Head of caudate nucleus (tissue), 42 donors: ENCODE measurements at regions not wholly inside any gene's neighbourhood (a gene's known extent, or its start where the extent isn't known, plus 50 kb on each side); places are given as distances from the start of the nearest gene placed in this dataset.
"Not testable (repeated sequence)": the region's sequence is repeated elsewhere in the genome, so short reads cannot be mapped to it uniquely, and the experiment has no call there.

Experiments used
- DNase-seq, 42 donors: peaks; one replicate each; pipeline versions ENCODE4 v3.0.0 to v3.0.0-alpha.2; 2020 to 2021; ENCODE audit warnings: mixed read lengths in 7 of 42
- intact Hi-C: fragments of 100-400 bp; cut with DNase I; formaldehyde crosslinking; loops from one replicate; pipeline ENCODE4 v1.15.0; 2022

DNA sequence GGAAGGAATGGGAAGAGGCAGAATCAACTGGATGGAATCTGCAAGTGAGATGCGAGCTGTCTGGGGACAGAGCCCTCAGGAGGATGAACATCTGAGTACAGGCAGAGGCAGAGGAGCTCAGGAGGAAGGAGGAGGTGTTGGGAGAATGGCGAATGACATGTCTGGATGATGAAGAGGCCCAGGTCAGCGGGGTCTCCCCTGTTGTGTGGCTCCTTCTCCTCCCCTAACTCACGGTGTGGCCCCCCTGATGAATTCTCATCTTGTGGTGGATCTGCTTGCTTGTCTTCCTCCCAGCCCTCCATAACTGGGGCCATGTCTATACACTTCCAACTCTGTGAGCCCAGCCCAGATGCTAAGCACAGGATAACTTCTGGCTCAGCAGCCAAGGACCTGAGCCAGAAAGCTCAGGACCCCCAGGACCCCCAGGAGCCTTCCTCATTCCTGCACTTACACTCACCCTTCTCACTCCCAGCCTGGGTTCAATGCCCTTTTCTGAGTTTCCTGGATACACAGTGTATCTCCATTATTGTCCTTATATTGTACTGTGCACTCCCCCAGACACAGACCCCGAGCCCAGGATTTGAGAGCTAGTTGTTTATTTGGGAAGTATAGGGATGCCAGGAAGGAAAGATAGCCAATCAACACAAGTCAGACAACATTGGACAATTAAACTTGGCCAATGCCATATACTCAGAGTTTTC is 678.6 kb upstream of the HS6ST1 start:
- intact Hi-C loops = no loop called here
- peak in 1 of 42 donors; percentile 14 for DNase-seq

DNA sequence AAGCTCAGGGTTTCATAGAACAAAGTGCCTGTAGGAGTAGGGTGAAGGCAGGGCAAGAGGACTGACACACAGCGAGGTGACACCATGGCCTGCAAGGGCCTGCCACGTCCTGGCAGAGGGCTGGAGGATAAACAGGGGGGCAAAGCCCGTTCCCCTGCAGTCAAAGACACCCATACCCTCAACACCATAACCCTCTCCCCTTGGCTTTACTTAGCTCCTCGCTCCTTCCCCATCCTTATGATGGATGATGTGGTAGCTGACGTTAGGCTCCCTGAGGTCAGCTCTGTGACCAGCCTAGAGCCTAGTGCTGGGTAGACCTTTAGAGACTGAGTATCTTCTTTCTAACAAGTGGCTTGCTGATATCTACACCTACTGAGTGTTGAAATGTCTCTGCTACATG is 683.3 kb upstream of the HS6ST1 start:
- intact Hi-C loops = no loop called here

DNA sequence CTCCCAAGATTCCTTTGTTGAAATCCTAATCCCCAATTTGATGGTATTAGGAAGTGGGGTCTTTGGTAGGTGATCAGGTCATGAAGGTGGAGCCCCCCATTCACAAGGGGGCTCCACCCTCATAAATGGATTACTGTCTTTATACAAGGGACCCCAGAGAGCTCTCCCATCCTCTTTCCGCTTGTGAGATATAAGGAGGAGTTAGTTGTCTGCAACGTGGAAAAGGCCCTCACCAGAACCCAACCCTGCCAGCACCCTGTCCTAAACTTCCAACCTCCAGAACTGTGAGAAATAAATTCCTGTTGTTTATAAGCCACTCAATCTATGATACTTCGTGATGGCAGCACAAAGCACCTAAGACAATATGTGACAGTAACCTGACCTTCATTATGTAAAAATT is 684.1 kb upstream of the HS6ST1 start:
- DNase-seq = no peak
- intact Hi-C loops = no loop called here

More for the DNA sequence above, 683.3 kb upstream of the HS6ST1 start:
- DNase-seq = no peak

DNA sequence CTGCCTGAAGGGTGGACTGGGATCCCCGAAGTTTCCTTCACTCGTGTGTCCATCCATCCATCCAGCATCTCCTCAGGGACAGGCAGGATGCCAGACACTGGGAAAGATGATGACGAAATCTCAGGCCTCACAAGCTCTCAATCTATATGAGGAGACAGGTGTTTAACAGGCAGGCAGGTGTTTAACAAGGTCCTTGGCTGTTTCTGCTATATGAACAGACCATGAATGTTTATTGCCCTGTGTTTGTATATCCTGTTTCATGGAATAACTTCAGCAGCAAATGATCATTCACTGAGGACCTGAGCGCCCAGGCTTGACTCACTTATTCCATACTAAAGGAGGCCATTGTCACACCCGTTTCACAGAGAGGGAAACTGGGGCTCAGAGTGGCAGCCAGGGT is 685.8 kb upstream of the HS6ST1 start:
- intact Hi-C loops = no loop called here
- no peak for DNase-seq

DNA sequence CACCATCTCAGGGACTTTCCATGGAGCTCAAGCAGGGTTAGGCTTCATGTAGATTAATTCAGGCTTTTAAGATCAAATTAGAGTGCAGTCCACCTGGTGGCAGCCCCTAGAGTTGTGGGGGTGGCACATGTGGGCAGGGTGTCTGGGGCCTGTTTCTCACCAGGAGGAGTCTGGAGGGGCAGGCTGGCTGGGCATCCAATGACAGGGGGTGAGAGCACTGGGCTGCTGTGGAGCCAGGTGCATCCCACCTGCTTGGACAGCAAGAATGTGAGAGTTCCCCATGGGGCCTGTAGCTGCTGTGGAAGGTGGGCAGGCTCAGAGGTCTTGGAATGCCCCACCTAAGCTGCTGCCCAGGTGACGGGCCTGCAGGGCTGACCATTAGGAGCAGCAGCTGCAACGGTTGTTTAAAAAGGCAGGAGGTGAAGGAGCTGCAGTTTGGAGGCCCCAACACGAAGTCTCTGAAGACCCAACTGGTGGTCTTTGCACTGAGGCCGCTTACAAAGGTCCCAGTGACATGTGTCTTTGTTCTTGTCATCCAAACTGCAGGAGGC is 686.3 kb upstream of the HS6ST1 start:
- no peak for DNase-seq
- intact Hi-C loops = no loop called here

DNA sequence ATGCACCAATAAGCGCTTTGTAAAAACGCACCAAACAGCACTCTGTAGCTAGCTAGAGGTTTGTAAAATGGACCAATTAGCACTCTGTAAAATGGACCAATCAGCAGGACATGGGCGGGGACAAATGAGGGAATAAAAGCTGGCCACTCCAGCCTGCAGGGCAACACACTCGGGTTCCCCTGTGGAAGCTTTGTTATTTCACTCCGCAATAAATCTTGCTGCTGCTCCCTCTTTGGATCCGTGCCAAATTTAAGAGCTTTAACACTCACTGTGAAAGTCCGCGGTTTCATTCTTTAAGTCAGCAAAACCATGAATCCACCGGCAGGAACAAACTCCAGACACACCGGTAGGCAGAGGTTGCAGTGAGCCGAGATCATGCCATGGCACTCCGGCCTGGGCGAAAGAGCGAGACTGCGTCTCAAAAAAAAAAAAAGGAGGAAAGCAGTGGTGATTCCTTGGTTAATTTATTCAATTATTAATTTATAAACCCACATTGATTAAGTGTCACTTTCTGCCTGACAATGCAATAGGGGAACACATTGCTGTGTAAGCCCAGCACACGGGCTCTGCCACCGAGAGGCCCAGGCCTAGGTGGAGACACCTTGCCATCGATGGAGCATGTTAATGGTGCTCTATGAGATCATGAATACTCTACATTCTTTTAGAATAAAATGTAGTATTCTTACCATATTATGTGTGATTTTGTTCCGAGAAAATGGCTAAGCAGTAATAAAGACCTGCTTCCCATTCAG is 687.6 kb upstream of the HS6ST1 start:
- intact Hi-C loops = no loop called here
- no peak for DNase-seq

DNA sequence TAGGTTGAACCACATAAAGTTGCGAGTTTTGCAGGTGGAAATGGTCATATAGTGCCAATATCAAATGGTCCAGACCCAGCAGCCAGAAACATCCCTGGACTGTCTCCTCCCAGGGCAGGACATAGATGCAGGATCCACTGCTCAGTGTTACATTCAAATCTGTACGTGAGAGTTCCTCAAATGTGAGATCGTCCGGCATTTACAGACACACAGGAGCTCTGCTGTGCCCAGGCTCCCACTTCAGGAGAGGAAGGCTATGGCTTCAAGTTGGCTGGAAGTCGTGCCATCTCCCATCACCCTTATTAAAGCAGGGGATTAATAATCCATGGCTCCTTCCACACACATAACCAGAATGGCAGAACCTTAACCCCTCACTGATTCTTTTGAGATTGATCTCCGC is 688.2 kb upstream of the HS6ST1 start:
- intact Hi-C loops = no loop called here
- no peak for DNase-seq

DNA sequence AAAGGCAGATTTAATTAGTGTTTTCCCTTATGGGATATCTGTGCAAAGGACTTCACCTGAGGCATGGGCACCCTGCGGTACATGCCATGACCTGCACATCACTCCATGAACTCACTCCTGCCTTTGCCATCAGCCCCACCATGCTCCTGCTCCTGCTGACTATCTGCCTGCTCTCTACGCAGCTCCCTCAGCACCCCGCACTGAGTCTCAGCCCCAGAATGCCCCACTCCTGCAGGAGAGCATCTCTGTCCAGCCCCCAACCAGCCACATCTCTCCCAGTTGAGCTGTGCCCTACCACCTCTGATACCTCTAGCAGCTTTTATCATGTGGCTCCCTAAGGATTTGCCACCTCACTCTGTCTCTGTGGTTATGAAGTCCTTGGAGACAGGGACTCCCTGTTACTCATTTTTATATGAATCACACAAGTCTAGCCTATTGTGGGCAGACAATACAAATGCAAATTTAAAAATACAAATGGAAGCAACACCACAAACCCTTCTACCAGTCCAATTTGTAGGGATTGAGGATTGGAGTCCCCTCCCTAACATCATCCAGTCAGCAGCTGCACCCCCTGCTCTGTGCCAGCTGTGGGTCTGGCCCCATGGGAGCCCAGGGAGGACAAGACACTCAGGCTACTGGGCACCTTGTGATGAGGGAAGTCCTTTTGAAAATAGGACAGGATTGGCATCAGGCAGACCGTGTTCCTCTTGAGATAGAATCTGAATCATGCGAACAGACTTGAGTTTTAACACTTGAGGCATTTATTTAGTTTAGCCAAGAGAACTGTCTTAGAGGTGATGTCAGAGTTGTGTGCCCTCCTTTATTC is 689.6 kb upstream of the HS6ST1 start:
- intact Hi-C loops = no loop called here
- no peak for DNase-seq

DNA sequence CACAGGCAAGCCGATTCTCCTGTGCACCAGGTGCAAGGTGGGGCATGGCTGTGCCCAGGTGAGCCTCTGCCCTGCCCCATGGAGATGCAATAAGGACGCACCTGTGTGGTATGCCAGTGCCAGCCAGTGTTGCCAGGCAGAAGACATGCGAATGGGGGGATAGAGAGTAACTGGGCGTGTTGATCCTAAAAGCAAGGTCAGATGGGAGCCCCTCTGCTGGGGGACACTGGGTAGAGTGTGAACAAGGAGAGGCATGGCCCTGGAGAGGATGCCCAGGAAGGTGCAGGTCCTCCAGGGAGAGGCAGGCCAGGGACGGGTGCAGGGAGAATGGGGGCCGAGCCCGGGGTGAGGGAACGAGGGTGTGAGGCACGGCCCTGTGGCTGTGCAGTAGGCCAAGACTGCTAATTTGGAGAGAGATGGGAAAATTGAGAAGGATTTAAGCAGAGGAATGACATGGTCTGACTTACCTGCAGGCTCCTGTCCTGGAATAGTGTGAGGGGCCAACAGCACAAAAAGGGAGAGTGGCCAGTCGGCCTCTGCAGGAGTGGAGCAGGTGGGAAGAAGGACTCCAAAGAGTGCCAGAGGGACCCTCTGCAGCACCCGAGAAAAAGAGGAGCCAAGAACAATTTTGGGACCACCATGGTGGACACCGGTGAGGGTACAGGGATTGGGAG is 690.4 kb upstream of the HS6ST1 start:
- intact Hi-C loops = no loop called here
- no peak for DNase-seq

DNA sequence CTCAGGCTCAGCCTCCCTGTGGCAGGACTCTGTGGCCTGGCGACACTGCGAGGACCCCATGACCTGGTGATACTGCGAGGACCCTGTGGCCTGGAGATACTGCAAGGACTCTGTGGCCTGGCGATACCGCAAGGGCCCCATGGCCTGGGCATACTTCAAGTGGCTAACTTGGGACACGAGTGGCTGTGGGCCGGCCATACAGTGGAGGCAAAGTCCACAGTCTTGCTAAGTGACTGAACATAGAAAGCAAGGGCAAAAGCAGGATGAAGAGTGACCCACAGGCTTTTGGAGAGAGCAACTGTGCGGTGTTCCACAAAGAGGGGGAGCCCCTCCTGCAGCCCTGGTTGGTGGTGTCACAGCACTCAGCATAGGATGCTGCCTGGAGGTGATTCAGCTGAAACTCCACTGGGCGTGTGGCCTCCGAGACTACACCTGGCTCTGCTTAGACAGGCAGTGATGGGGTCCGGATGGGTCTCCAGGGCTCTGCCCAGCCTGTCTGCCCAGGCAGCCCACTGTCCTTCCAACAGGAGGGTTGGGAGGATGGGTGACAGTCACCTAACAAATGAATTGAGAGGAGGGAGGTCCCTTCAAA is 691.0 kb upstream of the HS6ST1 start:
- DNase-seq = no peak
- intact Hi-C loops = no loop called here

DNA sequence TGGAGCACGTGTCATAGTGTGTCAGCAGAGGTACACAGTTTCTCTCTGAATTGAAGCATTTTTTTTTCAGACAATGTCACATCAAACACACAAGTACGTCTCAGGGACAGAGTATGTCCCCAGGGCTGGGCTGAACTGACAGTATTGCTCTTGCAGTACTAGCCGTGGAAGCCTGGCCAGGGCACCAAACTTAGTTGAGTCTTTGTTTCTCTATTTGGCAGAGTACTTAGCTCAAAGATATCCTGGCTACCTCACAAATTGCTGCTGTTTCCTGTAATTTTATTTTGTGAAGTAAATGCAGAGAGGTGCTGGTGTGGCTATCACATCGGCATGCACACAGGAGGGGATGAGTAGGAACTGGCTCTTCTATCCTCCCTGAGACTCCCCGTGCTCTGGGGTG is 691.6 kb upstream of the HS6ST1 start:
- intact Hi-C loops = no loop called here
- no peak for DNase-seq

DNA sequence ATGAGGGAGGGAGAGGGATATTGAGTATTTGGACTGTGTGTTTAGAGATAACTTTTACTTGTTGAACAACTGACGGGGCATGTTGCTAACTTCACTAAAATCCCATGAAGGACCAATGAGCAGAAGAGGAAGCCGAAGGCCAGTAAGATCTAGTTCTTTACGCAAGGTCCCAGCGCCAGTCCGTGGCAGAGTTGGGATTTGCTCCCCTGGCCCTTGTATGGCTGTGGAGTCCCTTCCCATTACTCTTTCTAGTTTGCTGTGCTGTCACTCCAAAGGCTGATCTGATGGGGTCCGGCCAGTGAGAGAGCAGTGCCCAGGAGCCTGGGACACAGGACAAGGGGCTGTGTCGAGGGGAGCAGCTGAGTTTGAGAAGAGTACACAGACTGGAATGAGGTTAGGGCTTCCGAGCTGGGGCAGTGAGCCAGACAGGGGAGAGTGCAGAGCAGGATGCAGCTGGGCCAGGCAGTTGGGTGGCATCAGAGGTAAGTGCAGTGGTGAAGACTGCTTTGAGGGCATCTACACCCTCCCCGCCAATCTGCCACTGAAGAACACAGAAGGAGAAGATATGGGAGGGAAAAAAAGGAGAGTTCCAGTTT is 692.9 kb upstream of the HS6ST1 start:
- intact Hi-C loops = no loop called here
- DNase-seq = no peak

DNA sequence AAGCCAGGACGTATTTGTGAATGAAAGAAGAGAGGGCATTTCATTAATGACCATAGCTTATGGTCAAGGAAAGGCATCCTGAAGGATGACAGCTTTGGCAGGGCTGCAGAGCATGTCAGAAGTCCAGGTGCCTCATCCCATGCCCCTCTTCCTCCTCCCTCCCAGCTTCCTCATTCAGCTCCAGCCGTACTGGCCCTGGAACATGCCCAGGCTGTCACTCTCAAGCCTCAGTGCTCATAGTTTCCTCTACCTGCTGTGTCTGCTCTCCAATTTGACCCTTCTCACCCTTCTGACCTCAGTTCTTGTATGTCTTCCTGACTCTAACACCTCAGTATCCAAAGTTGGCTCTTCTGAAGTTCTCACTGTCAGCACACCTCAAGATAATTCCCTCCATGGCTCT is 695.8 kb upstream of the HS6ST1 start:
- no peak for DNase-seq
- intact Hi-C loops = no loop called here

DNA sequence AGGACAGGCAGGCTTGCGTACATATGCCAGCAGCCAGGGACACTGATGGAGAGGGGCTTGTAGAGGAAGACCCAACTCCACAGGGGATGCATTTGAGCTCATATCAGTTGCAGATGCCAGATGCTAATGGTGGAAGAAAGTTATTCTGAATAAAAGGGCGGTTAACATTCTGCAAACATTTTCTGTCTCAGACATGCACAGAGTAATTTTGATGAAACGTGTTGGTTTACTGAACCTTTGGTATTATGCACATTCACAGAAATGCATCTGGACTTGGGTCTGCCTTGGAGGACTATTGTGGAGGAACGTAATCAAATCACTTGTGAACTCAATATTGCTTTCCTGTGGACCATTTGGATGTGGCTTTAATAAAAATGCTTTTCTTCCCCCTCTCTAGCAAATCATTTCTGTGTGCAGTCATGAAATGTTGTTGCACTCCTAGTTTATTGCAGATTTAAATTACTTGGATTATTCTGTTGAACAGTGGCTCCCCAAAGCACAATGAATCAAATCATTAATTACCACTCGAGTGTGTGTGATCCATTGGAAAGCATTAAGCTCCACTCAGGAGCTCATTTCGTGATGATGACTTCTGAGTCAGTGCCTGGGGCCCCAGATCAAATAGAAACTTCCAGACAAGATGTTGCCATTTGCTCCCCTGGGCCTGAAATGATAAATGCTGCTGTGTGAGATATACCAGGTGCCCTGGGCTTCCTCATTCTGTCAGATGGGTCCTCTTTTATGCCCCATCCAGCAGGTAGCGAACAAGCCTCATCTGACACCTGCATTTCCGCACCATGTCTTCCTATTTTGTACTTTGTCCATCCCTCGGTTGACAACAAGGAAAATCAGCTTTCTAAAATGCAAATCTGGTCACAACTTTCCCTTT is 697.0 kb upstream of the HS6ST1 start:
- DNase-seq = no peak
- intact Hi-C loops = no loop called here

DNA sequence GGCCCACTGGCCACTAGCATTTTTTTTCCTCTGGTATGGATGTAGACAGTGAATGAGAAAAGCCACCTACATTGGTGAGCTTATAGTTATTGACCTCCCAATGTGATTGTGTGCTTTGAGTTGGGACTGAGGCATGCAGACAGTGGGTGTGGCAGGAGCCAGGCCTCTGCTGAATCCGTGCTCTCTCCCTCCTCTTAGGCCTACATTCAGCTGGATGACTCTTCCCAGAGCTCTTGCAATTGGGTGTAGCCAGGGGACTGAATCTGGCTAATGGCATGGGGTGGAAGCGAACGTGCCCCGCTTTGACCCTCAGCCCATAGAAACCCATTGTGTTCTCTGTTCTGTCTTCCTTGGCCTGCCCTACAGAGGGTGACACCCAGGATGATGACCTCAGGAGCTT is 698.3 kb upstream of the HS6ST1 start:
- DNase-seq = no peak
- intact Hi-C loops = no loop called here

DNA sequence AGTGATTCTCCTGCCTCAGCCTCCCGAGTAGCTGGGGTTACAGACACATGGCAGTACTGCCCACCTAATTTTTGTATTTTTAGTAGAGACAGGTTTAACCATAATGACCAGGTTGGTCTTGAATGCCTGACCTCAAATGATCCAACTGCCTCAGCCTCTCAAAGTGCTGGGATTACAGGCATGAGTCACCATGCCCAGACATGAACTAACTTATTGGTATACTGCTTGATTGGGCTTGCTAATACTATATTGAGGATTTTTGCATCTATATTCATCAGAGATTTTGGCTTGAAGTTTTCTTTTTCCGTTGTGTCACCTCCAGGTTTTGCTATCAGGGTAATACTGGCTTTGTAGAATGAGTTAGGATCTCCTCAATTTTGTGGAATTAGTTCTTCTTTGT is 706.1 kb upstream of the HS6ST1 start:
- no peak for DNase-seq
- intact Hi-C loops = no loop called here

DNA sequence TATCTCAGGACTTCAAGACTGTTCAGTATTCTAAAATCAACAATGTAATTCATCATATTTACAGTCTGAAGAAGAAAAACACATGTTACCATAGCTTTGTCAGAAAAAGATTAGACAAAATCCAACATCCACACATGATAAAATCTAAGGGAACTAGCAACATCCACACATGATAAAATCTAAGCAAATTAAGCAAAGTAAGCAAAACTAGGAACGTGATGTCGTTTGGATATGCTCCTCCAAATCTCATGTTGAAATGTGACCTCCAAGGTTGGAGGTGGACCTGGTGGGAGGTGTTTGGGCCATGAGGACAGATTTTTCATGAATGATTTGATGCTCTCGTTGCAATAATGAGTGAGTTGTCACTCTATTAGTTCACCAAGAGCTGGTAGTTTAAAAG is 717.3 kb upstream of the HS6ST1 start:
- DNase-seq = no peak
- intact Hi-C loops = no loop called here

DNA sequence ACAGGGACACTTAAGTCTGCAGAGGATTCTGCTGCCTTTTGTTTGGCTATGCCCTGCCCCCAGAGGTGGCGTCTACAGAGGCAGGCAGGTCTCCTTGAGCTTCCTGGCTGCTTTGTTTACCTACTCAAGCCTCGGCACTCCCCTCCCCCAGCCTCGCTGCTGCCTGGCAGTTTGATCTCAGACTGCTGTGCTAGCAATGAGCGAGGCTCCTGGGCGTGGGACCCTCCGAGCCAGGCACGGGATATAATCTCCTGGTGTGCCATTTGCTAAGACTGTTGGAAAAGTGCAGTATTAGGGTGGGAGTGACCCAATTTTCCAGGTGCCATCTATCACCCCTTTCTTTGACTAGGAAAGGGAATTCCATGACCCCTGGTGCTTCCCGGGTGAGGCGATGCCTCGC is 725.0 kb upstream of the HS6ST1 start:
- DNase-seq, intact Hi-C loops: not testable (repeated sequence)
